UCSD-AML1 (cell line): ENCODE measurements at regions not wholly inside any gene's neighbourhood (a gene's known extent, or its start where the extent isn't known, plus 50 kb on each side); places are given as distances from the start of the nearest gene placed in this dataset.

Source experiments
- DNase-seq: peaks from one replicate; lab custom pipeline; 2025; ENCODE audit not compliant: unreplicated experiment; lab: John Stamatoyannopoulos, UW

DNA sequence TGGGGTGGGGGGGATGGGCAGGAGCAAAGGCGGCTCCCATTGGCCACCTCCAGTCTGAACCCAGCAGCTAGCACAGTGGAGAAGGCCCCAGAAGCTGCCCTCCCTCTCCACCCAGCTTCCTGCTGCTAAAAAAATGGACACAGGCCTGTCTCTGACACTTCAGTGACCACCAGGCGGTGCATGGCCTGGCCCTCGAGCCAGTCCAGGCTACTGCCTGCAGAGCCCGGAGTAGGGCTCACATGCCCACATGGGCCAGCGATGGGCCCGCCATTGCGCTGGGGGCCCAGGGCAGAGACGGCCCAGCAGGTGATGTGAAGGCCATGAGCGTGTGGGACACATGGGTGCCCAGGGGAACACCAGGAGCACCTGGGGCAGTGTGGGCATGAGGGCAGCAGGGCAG is 52.1 kb upstream of the NOTCH1 start:
- DNase-seq, result no peak

DNA sequence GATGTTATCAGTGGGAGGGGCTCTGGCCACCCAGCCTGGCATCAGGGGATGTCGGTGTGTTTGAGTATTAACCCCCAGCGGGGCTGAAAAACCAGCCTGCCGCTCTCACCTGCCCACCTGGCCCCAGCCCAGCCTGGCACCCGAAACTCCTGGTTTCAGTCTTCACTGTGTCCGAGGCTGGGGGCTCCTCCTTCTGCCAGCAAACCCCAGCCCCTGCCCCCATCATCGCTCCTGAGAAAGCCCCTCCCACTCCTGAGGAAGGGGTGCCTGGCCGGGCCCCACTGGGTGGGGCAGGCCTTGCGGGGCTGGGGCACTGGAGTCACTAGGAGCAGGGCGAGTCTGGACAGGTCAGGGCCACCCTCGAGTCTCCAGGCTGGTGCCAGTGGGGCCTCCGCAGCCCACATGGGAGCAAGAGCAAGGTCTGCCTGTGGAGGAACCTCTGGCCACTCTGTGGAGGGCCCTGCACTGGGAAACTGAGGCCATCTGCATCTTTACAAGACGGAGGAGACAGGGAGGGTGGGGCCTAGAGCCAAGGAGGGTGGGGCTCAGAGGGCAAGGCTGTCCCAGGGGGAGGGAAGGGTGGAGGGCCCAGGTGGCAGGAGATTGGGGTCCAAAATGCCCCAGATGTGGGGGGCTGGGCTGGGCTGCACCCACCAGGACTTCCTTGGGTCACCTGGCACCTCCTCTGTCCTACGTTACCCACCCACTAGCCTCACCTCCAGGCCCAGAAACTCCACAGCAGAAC is 51.5 kb upstream of the NOTCH1 start:
- DNase-seq, result no peak

DNA sequence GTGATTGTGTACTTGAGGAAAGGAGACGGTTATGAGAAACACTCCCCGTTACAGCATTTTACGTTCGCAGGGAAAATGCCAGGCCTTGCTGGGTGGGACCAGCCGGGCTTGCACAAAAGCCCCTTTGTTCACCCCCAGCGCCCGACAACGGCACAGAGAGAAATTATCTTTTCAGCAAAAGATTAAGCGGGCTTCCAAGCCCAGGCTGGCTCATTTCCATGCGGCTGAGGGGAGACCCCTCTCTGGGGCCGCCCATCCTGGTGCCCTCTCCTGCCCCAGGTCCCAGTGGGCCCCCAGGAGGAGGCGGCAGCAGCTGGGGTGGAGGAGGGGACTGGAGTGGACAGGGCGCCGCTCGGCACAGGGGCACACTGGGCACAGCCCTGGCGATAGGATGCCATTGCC is 50.8 kb upstream of the NOTCH1 start:
- no peak for DNase-seq

DNA sequence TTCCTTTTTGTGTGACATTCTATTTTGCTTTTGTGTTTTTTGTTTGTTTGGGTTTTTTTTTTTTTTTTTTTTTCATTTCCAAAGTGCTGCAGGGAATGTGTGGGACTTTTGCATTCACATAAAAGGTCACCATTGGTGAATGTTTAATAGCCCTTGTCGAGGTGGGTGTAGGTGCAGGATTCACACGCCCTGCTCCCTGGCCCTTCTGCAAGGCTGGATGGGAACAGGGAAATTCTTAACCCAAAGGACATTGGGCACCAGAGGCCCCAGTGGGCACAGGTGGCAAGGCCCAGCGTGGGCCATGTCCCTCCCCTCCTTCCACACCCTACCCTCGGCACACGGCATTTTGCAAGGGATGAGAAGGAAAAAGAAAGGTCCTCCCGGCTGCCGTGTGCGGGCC is 50.4 kb upstream of the NOTCH1 start:
- no peak for DNase-seq

DNA sequence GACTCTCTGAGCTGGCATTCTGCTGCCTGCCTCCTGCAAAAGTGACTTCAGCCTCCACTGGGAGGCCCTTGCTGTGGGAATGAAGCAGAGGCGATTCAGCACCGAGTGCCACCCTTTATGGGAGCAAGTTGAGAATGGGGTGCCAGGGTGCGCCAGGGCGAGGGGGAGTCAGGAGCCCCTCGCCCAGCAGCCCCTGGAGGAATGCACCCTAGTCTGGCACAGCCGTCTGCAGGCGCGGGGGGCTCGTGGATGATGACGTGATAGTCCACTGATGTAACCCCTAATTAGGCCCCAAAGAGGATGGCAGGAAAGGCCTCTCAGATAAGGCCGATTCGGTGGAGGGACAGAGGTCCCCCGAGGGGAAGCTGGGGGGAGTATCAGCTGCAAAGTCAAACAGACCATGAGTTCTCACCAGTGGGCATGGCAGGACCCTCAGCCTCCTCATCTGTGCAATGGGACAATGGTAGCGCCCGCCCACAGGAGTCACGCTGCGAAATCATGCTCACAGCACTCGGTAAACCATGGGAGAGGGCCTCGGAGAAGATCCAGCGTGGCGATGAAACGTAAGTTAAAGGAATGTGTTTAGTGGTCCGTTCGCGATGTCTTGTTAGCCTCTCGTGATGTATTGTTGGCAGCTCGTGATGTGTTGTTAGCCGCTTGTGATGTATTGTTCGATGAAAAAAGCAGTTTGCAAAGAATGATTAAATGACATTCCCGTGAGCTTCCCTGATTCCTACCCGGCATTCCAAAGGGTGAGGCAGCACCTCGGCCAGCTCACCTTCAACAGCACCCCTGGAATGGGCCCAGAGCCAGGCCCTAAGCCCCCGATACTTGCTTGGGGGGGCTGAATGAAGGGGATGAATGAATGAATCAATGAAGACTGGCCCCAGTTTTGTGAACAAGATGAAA is 49.7 kb upstream of the NOTCH1 start:
- no peak for DNase-seq
